ENCODE measurements at regions not wholly inside any gene's neighbourhood (a gene's known extent, or its start where the extent isn't known, plus 50 kb on each side); places are given as distances from the start of the nearest gene placed in this dataset.

GRCh38 chr2:234763002-234763873 lies 188.6 kb upstream of the SH3BP4 start:
- no peak for DNase-seq

- DNase-seq: no peak
Observed at GRCh38 chr2:234761910-234762309, 189.9 kb upstream of the SH3BP4 start.

- no peak for DNase-seq
Observed at GRCh38 chr2:234754126-234754525, 197.7 kb upstream of the SH3BP4 start.

GRCh38 chr2:234753701-234754100 lies 198.1 kb upstream of the SH3BP4 start:
- no peak for DNase-seq

- DNase-seq: no peak
Observed at GRCh38 chr2:234752966-234753365, 198.9 kb upstream of the SH3BP4 start.

GRCh38 chr2:234751275-234751973 lies 200.4 kb upstream of the SH3BP4 start:
- no peak for DNase-seq

- no peak for DNase-seq
Observed at GRCh38 chr2:234747833-234748559, 203.8 kb upstream of the SH3BP4 start.

GRCh38 chr2:234747032-234747431 lies 204.8 kb upstream of the SH3BP4 start:
- DNase-seq: no peak

GRCh38 chr2:234745347-234745746 lies 206.5 kb upstream of the SH3BP4 start:
- DNase-seq: no peak

- no peak for DNase-seq
Observed at GRCh38 chr2:234741976-234742375, 209.8 kb upstream of the SH3BP4 start.

GRCh38 chr2:234739061-234739460 lies 212.8 kb upstream of the SH3BP4 start:
- no peak for DNase-seq

GRCh38 chr2:234735829-234736228 lies 216.0 kb upstream of the SH3BP4 start:
- no peak for DNase-seq

- no peak for DNase-seq
Observed at GRCh38 chr2:234733795-234734600, 217.8 kb upstream of the SH3BP4 start.

- DNase-seq: no peak
Observed at GRCh38 chr2:234733093-234733489, 218.7 kb upstream of the SH3BP4 start.

GRCh38 chr2:234732404-234733092 lies 219.3 kb upstream of the SH3BP4 start:
- DNase-seq: no peak

GRCh38 chr2:234731236-234731635 lies 220.6 kb upstream of the SH3BP4 start:
- DNase-seq: no peak

- DNase-seq: no peak
Observed at GRCh38 chr2:234730066-234730640, 221.7 kb upstream of the SH3BP4 start.

- no peak for DNase-seq
Observed at GRCh38 chr2:234725528-234726264, 226.1 kb upstream of the SH3BP4 start.

- DNase-seq: no peak
Observed at GRCh38 chr2:234724850-234725249, 227.0 kb upstream of the SH3BP4 start.

GRCh38 chr2:234723400-234723799 lies 226.5 kb upstream of the ARL4C start:
- DNase-seq: no peak

- DNase-seq: no peak
Observed at GRCh38 chr2:234722176-234722575, 225.3 kb upstream of the ARL4C start.

Measured in eye (tissue), 1 donor.